GM21390 (cell line): ENCODE measurements at regions not wholly inside any gene's neighbourhood (a gene's known extent, or its start where the extent isn't known, plus 50 kb on each side); places are given as distances from the start of the nearest gene placed in this dataset.

ENCODE experiments used
- ATAC-seq: cut with Tn5 transposase; IDR thresholded peaks from one replicate; pipeline ENCODE4 v1.9.1; 2021; ENCODE audit not compliant: unreplicated experiment

DNA sequence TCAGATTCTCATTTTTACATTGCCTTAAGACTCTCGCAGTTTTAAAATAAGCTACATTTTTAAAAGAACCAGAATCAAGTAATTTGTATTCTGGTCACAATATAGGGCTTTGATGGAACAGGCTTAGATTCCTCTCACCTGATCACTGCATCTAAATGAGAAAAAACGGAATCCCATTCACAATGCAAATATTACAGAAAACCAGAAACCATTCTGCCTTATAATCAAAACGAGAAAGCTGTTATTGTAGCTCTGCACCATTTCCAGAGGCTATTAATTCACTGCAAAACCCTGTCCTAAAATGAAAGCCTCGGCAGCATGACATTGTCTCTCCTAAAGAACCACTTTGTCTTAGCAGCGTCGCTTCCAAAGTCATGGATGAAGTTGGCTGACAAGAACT is 116.1 kb upstream of the ZNF366 start:
- ATAC-seq = no peak

- ATAC-seq = no peak
Measured at GRCh38 chr5:72622170-72622760, 115.1 kb upstream of the ZNF366 start.

- ATAC-seq = no peak
Measured at GRCh38 chr5:72621576-72621975, 114.4 kb upstream of the ZNF366 start.

DNA sequence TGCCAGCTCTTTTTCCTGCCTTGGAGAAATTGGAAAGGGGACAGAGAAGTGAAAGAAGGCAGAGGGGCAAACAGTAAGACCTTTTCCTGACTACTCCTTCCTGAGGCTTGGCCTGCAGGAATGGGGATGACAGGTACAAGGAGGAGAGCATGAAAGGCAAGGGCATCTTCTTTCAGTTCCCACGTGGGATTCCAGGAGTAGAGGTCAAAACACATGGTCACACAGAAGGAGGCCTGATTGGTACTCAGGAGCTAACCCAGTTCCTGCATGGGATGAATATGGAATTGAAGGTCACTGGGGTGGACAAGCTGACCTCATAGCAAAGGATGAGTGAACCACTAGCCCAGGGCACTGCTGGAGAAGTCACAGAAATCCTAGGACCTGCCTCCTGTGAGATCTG is 112.5 kb upstream of the ZNF366 start:
- no peak for ATAC-seq

GRCh38 chr5:72619251-72619650 is 112.0 kb upstream of the ZNF366 start:
- no peak for ATAC-seq

- no peak for ATAC-seq
Measured at GRCh38 chr5:72618708-72619107, 111.5 kb upstream of the ZNF366 start.

DNA sequence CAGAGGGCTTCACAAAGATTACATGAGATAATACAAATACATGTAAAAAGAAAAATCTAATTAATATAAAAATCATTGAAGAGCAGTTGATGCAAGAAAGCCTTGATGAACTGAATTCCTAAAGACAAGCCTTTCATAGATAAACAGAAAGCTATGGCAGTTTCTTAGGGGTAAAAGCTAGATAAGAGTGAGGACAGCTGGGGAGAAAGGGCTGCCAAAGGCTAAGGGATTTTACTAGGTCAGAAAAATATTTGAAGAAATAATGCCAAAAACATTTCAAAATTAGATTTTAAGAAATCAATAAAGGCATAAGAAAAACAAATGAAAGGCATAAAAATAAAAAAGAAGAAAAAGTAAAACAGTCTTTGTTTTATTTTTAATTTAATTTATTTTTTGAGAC is 107.9 kb upstream of the ZNF366 start:
- ATAC-seq = no peak

- ATAC-seq = no peak
Measured at GRCh38 chr5:72613515-72613914, 106.3 kb upstream of the ZNF366 start.

DNA sequence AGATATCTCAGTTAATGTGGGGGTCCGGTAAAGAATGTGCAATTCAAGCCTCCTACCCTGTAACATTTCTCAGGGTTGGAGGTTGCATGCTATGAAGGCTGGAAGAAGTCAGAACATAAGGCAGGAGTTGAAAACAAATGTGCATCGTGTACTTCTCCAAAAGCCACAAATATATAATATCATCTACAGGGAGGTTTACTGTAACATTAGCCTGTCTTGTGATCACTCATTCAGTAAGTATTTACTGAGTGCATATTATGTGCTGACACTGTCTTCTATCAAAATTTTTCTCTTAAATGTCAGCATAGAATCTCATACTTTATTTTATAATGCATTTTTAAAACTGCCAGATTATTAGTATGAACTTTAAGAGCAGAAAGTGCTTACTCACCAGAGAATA is 105.6 kb upstream of the ZNF366 start:
- ATAC-seq = no peak

DNA sequence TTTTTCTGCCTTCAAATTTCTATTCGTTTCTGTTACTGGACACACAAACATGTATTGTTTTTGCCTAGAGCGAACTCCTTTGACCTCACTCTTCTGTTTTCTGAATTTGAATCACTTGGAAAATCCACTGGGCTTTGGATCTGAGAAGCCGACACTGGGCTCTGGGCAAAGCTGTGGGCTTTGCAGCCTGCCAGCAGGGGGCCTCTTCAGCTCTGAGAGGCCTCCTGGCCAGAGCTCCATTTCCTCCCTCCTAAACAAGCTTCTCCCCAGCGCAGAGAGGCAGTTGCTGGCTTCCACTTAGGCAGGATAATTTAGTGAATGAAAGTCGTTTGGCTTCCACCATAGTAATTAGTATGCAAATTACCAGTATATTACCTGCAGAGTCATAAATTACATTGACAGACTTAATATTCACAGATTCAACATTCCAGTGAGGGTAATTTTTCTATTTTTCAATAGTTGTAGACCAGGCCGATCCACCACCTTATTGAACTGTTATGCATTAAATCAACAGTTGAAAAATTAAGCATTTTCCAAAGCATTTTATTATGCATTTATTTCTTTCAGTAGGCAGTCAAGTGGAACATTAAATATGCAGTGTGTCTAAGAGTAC is 104.0 kb upstream of the ZNF366 start:
- ATAC-seq = peak; percentile 57

GRCh38 chr5:72608926-72609325 is 101.7 kb upstream of the ZNF366 start:
- ATAC-seq = no peak

DNA sequence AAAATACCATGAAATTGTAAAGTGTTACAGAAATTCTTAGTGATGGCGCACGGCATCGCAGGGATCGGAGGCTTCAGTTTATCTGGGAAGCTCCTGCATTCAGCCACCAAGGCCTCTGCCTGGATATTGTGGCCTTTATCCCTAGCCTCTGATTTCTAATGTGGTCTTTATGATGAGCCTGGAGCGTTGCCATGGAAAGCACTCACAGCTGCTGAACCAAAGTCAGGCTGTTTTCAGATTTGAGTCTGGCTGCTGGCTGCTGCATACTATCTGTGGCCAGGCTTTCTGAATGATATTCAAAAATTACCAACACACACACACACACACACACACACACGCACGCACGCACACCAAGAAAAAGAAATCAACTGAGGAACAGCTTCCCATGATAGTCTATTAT is 101.1 kb upstream of the ZNF366 start:
- ATAC-seq = no peak

DNA sequence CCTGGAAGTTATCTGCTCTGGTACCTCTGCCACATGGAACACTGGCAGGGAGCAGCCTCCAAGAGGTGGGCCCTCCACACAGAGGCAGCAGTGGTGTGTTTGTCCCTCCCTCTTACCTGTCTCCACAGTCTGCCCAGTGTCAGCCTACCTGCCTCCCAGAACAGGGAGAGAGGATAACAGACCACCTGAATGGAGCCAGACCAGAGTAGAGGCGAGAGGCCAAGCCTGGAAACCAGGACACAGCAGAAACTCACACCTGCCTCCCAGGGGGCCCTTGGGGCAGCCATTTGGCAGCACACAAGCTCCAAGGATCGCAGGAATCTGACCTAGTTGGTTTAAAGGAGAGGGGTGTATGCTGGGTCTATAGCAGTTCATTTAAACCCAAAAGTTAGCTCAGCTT is 100.2 kb upstream of the ZNF366 start:
- ATAC-seq = no peak

- no peak for ATAC-seq
Measured at GRCh38 chr5:72606525-72606924, 99.3 kb upstream of the ZNF366 start.

DNA sequence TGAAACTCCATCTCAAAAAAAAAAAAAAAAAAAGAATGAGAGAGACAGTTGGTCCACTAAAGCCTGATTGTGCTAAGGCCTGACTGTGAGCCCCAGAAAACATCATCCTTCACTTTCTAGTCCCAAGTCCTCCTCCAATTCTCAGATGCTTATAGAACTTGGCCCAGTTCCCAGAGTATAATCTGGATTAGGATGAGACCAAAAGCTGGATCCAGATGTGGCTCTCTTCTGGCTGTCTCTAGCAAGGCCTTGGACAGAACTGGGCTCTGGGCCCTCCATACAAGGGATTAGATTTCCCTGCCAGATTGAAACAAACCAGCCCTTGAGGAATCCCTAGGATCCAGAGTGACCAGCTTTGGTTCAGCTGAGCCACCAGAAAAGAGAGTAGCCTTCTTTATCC is 98.4 kb upstream of the ZNF366 start:
- ATAC-seq = no peak

DNA sequence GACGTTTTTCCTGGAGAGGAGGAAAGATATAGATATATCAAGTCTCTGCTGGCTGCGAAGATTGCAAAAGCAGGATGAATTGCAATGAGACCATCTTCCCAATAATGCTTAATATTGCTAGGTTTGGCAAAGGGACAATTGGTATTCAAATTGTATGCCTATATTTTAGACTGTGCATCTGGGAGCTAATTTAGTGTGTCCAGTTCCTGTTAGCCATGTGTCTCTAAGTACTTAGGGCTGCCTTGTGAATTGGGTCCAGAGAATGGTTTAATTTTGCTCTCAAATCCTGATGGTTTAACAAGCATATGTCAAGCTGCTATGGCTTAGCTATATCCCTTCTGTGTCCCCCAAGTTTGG is 97.6 kb upstream of the ZNF366 start:
- ATAC-seq = no peak

GRCh38 chr5:72604111-72604797 is 97.0 kb upstream of the ZNF366 start:
- no peak for ATAC-seq

- no peak for ATAC-seq
Measured at GRCh38 chr5:72602696-72603685, 95.8 kb upstream of the ZNF366 start.

- no peak for ATAC-seq
Measured at GRCh38 chr5:72601861-72602260, 94.7 kb upstream of the ZNF366 start.

DNA sequence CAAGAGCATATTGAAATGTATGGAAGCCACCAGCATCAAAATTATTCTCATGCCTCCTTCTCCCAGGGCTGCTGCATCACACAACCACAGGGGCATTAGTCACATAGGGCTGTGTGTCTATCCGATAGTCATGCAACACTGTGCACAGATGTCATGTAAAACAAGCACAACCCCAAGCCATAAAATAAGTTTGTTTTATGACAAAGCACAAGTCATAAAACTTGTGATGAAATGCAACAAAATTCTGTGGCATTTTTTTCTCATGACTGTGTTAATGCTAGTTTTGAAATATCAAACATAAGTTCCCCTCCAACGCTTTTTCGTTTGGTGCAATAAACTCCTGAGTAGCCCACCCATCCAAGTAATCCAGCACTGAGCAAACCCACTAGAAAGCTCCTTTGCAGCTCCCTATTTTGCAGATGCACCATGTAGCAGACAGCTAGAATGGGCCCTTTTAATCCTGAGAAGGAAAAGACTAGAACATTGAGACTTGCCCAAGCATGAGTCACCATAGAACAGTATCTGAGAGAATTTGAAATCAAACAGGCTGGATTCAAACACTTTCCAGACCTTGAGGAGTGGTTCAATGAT is 93.3 kb upstream of the ZNF366 start:
- ATAC-seq = no peak
